Ovary (tissue), 7 donors: ENCODE measurements at regions not wholly inside any gene's neighbourhood (a gene's known extent, or its start where the extent isn't known, plus 50 kb on each side); places are given as distances from the start of the nearest gene placed in this dataset.
"Not testable (repeated sequence)": the region's sequence is repeated elsewhere in the genome, so short reads cannot be mapped to it uniquely, and the experiment has no call there.

ENCODE experiments used
- DNase-seq, 5 donors: peaks; one replicate each; pipeline ENCODE4 v3.0.0-alpha.2; 2019 to 2020
- H3K27ac ChIP-seq, 2 donors: fragments of 200-600 bp; one replicate each; pipeline versions ENCODE4 v1.5.1 to v1.8.0; 2019 to 2022
- H3K27me3 ChIP-seq: fragments of 200-600 bp; one replicate; pipeline ENCODE4 v1.8.0; 2022
- H3K36me3 ChIP-seq: fragments of 200-600 bp; sonication (generic); one replicate; pipeline ENCODE4 v1.5.1; 2019
- H3K4me1 ChIP-seq: one replicate; pipeline ENCODE4 v1.8.1; 2013; ENCODE audit warnings: mild to moderate bottlenecking, moderate library complexity; ENCODE audit not compliant: insufficient read depth
- H3K4me3 ChIP-seq: fragments of 200-600 bp; sonication (generic); one replicate; pipeline ENCODE4 v1.5.1; 2017
- H3K9me3 ChIP-seq, 2 donors: fragments of 200-600 bp in 1 of 2; sonication (generic) in 1 of 2; one replicate each; pipeline versions ENCODE4 v1.5.1 to v1.8.1; 2013 to 2019; ENCODE audit warnings: mild to moderate bottlenecking in 1 of 2, moderate library complexity in 1 of 2
- CTCF ChIP-seq, 3 donors: fragments of 450-650 bp in 2 of 3; fragments of 200-600 bp in 1 of 3; IDR thresholded peaks; one replicate each; pipeline versions ENCODE4 v1.5.1 to v1.8.0; 2016 to 2022; ENCODE audit warnings: antibody characterized with exemption in 3 of 3, mild to moderate bottlenecking in 1 of 3
- EP300 ChIP-seq: sonication (generic); formaldehyde crosslinking; IDR thresholded peaks from one replicate; pipeline ENCODE4 v1.6.1; 2017; ENCODE audit warnings: antibody characterized with exemption
- POLR2A ChIP-seq: fragments of 450-650 bp; IDR thresholded peaks from one replicate; pipeline ENCODE4 v1.6.1; 2017; ENCODE audit warnings: antibody characterized with exemption, mild to moderate bottlenecking, moderate library complexity
- WGBS, 3 donors: extraction: QIAGEN DNeasy Blood & Tissue Kit in 1 of 3; methylation state at CpG; one replicate each; pipeline versions ENCODE4 v1.1.5 to v1.1.7; 2013 to 2017; 5-methylcytosine and 5-hydroxymethylcytosine counted together
- intact Hi-C, 4 donors: fragments of 100-400 bp; cut with DNase I; formaldehyde crosslinking; loops; one replicate each; pipeline versions ENCODE4 v1.11.0 to v1.15.1; 2022 to 2023
- donor health status: DM: no; HTN: no; CAD: no; lungs with moderate emphysema.
- donor health status: DM: no; HTN: no; CAD: no.
- donor health status: Bipolar disorder and iron deficiency.
- donor health status: DM: no; HTN: no; CAD: no.
- donor health status: DM: yes; HTN: yes; CAD: no.

GRCh38 chr17:31649302-31649701 is 209.7 kb downstream of the COPRS start:
- WGBS, 3 donors = 73 to 79% (median 78%) methylated on average over 3 of the region's 3 CpGs
- Histone ChIP-seq H3K27ac (no peak overlapping the region), H3K36me3 (no peaks in the 10 kb centered on the region), H3K9me3 (no peaks in the 10 kb centered on the region), H3K4me3 (no peak overlapping the region), H3K27me3 (no peaks in the 10 kb centered on the region), H3K4me1 (no peaks in the 10 kb centered on the region)
- intact Hi-C loops = no loop called here
- TF ChIP-seq EP300 = no peak
- no peak for TF ChIP-seq CTCF (IDR thresholded peaks at IDR 0.05)
- no peak for TF ChIP-seq POLR2A
- DNase-seq = no peak

- Histone ChIP-seq H3K27ac (no peak overlapping the region), H3K4me1 (no peaks in the 10 kb centered on the region), H3K36me3 (no peaks in the 10 kb centered on the region), H3K27me3 (no peaks in the 10 kb centered on the region), H3K4me3 (no peak overlapping the region), H3K9me3 (no peaks in the 10 kb centered on the region)
- no peak for TF ChIP-seq CTCF (IDR thresholded peaks at IDR 0.05)
- TF ChIP-seq EP300 = no peak
- no peak for TF ChIP-seq POLR2A
- intact Hi-C loops = no loop called here
- no peak for DNase-seq
- 48 to 67% (median 53%) methylated on average over 1 of the region's 1 CpG for WGBS, 3 donors
Observed at GRCh38 chr17:31647661-31648060, 211.4 kb downstream of the COPRS start.

GRCh38 chr17:31646642-31647041 is 212.4 kb downstream of the COPRS start:
- Histone ChIP-seq H3K9me3 (no peaks in the 10 kb centered on the region), H3K27ac (no peak overlapping the region), H3K27me3 (no peaks in the 10 kb centered on the region), H3K4me3 (no peak overlapping the region), H3K36me3 (no peaks in the 10 kb centered on the region), H3K4me1 (no peaks in the 10 kb centered on the region)
- no peak for TF ChIP-seq EP300
- no peak for DNase-seq
- 91 to 95% (median 92%) methylated on average over 2 of the region's 2 CpGs for WGBS, 3 donors
- intact Hi-C loops = no loop called here

- intact Hi-C loops = no loop called here
- TF ChIP-seq POLR2A (no peak), EP300 (no peak), CTCF (IDR thresholded peaks at IDR 0.05) (no peak)
- Histone ChIP-seq H3K9me3 (no peaks in the 10 kb centered on the region), H3K27me3 (no peaks in the 10 kb centered on the region), H3K36me3 (no peaks in the 10 kb centered on the region), H3K4me3 (no peak overlapping the region), H3K4me1 (no peaks in the 10 kb centered on the region), H3K27ac (no peak overlapping the region)
- DNase-seq = no peak
- WGBS, 3 donors = 83 to 90% (median 85%) methylated on average over 3 of the region's 3 CpGs
Observed at GRCh38 chr17:31645351-31645750, 213.7 kb downstream of the COPRS start.

- Histone ChIP-seq H3K9me3 (no peaks in the 10 kb centered on the region), H3K27me3 (no peaks in the 10 kb centered on the region), H3K4me3 (no peak overlapping the region), H3K27ac (no peak overlapping the region), H3K36me3 (no peaks in the 10 kb centered on the region), H3K4me1 (no peaks in the 10 kb centered on the region)
- WGBS, 3 donors = 63 to 75% (median 67%) methylated on average over 3 of the region's 3 CpGs
- no peak for DNase-seq
- intact Hi-C loops = no loop called here
- TF ChIP-seq CTCF (IDR thresholded peaks at IDR 0.05) = no peak
- no peak for TF ChIP-seq POLR2A
- no peak for TF ChIP-seq EP300
Observed at GRCh38 chr17:31631766-31632165, 227.3 kb downstream of the COPRS start.

GRCh38 chr17:31630866-31631265 is 228.2 kb downstream of the COPRS start:
- H3K27ac ChIP-seq, H3K9me3 ChIP-seq, DNase-seq, H3K27me3 ChIP-seq, H3K4me3 ChIP-seq, H3K4me1 ChIP-seq, intact Hi-C loops, H3K36me3 ChIP-seq: not testable (repeated sequence)
- 93 to 96% (median 93%) methylated on average over 8 of the region's 8 CpGs for WGBS, 3 donors
